Endothelial cell of umbilical vein (primary cell): ENCODE measurements at regions not wholly inside any gene's neighbourhood (a gene's known extent, or its start where the extent isn't known, plus 50 kb on each side); places are given as distances from the start of the nearest gene placed in this dataset.

ENCODE experiments used
- BruUV-seq: library from RNA; stranded (reverse); fragments of 400-500 nt; replicated peaks from 2 replicates; lab custom pipeline; 2021; lab: Mats Ljungman, UMichigan
- CTCF ChIA-PET: fragments of 300-600, 350-600 bp; sonication (Branson Sonifier 250); formaldehyde crosslinking; loops from one replicate; lab custom pipeline; 2021; ENCODE audit warnings: antibody characterized with exemption, inconsistent platforms; lab: Charles Lee
- POLR2A ChIA-PET: fragments of 300-600, 350-600 bp; sonication (Branson Sonifier 250); formaldehyde crosslinking; loops from one replicate; lab custom pipeline; 2021; ENCODE audit warnings: antibody characterized with exemption, inconsistent platforms; lab: Charles Lee
- DNase-seq: peaks from one replicate; pipeline ENCODE4 v3.0.0-alpha.2; 2011; ENCODE audit warnings: low read depth, low spot score
- FAIRE-seq: peaks from 2 replicates; lab custom pipeline; 2011; peaks lifted over from hg19 to GRCh38; lab: Jason Lieb, UNC
- H2AFZ ChIP-seq: 2 replicates; pipeline ENCODE4 v1.6.0; 2012; ENCODE audit warnings: low read depth, low read length, control low read depth, inconsistent platforms
- H3K27ac ChIP-seq: 2 replicates; pipeline ENCODE4 v1.5.1; 2011; ENCODE audit warnings: low read depth, mild to moderate bottlenecking, control low read depth, low read length, moderate library complexity; ENCODE audit not compliant: insufficient read depth
- H3K27me3 ChIP-seq, 2 experiments: 2 replicates each; pipeline versions ENCODE4 v1.6.0 to v1.6.1; 2011; ENCODE audit warnings: low read length in 2 of 2, mixed read lengths in 1 of 2; ENCODE audit not compliant: control insufficient read depth in 2 of 2, insufficient read depth in 2 of 2
- H3K36me3 ChIP-seq, 2 experiments: 2 replicates in 1 of 2; 3 replicates in 1 of 2; pipeline ENCODE4 v1.5.1; 2011; ENCODE audit warnings: low read length in 2 of 2, mild to moderate bottlenecking in 1 of 2, moderate library complexity in 1 of 2; ENCODE audit not compliant: control insufficient read depth in 2 of 2, insufficient read depth in 2 of 2; ENCODE audit errors: extremely low read depth in 1 of 2
- H3K4me1 ChIP-seq: 3 replicates; pipeline ENCODE4 v1.5.1; 2011; ENCODE audit warnings: mild to moderate bottlenecking, low read length; ENCODE audit not compliant: control insufficient read depth, insufficient read depth; ENCODE audit errors: extremely low read depth
- H3K4me2 ChIP-seq: 2 replicates; pipeline ENCODE4 v1.6.1; 2011; ENCODE audit warnings: low read length, control low read depth, mixed read lengths; ENCODE audit not compliant: insufficient read depth
- H3K4me3 ChIP-seq, 3 experiments: fragments of 200-600 bp in 1 of 3; sonication (generic), shearing (Covaris generic) in 1 of 3; replicated peaks in 1 of 3; 2 replicates each; pipeline ENCODE4 v1.5.1; 2011 to 2016; ENCODE audit warnings: control low read depth in 3 of 3, low read length in 3 of 3, mild to moderate bottlenecking in 2 of 3, inconsistent platforms in 1 of 3, low read depth in 1 of 3, moderate library complexity in 1 of 3; ENCODE audit not compliant: insufficient read depth in 1 of 3
- H3K79me2 ChIP-seq: 2 replicates; pipeline ENCODE4 v1.6.0; 2012; ENCODE audit warnings: low read length, inconsistent platforms; ENCODE audit not compliant: control insufficient read depth, insufficient read depth
- H3K9ac ChIP-seq: replicated peaks from 2 replicates; pipeline ENCODE3; 2011; ENCODE audit warnings: low read length, control low read depth; ENCODE audit not compliant: insufficient read depth; ENCODE audit errors: extremely low read depth
- H3K9me1 ChIP-seq: replicated peaks from 3 replicates; pipeline ENCODE4 v1.6.0; 2011; ENCODE audit warnings: mild to moderate bottlenecking, low read length; ENCODE audit not compliant: control insufficient read depth, insufficient read depth; ENCODE audit errors: extremely low read depth
- H3K9me3 ChIP-seq: replicated peaks from 2 replicates; pipeline ENCODE4 v1.5.1; 2012; ENCODE audit warnings: low read length, inconsistent platforms; ENCODE audit not compliant: control insufficient read depth, insufficient read depth
- H4K20me1 ChIP-seq: replicated peaks from 2 replicates; pipeline ENCODE3; 2011; ENCODE audit warnings: mild to moderate bottlenecking, low read length; ENCODE audit not compliant: control insufficient read depth, insufficient read depth; ENCODE audit errors: extremely low read depth
- EZH2 ChIP-seq: IDR thresholded peaks from 2 replicates; pipeline ENCODE4 v1.6.1; 2012; ENCODE audit warnings: borderline replicate concordance, low read depth, mild to moderate bottlenecking, moderate library complexity, low read length, inconsistent platforms; ENCODE audit not compliant: severe bottlenecking
- FOS ChIP-seq: IDR thresholded peaks from 2 replicates; pipeline ENCODE4 v1.6.1; 2011; ENCODE audit warnings: mild to moderate bottlenecking, low read length, moderate library complexity, borderline replicate concordance; ENCODE audit not compliant: insufficient read depth
- GATA2 ChIP-seq: IDR thresholded peaks from 2 replicates; pipeline ENCODE4 v1.7.0; 2011; ENCODE audit warnings: low read depth, mild to moderate bottlenecking, moderate library complexity, mixed read lengths, low read length; ENCODE audit not compliant: insufficient read length, insufficient read depth
- JUN ChIP-seq: IDR thresholded peaks from 2 replicates; pipeline ENCODE4 v1.6.1; 2011; ENCODE audit warnings: borderline replicate concordance, low read depth; ENCODE audit not compliant: insufficient read length, insufficient read depth
- MAX ChIP-seq: IDR thresholded peaks from 2 replicates; pipeline ENCODE4 v1.6.1; 2011; ENCODE audit not compliant: insufficient read depth, insufficient read length
- MYC ChIP-seq: IDR thresholded peaks from one replicate; pipeline ENCODE4 v1.6.1; 2011; ENCODE audit warnings: mild to moderate bottlenecking, low read depth, low read length
- POLR2A ChIP-seq: IDR thresholded peaks from 2 replicates; pipeline ENCODE4 v1.6.1; 2012; ENCODE audit warnings: low read depth, mild to moderate bottlenecking, control low read depth, low read length
- POLR2AphosphoS5 ChIP-seq: IDR thresholded peaks from 2 replicates; pipeline ENCODE4 v1.6.1; 2012; ENCODE audit warnings: low read depth, mild to moderate bottlenecking, control low read depth, low read length, moderate library complexity; ENCODE audit not compliant: insufficient read depth
- dilution Hi-C: fragments of 300-500 bp; cut with MboI; formaldehyde crosslinking; loops from one replicate; pipeline ENCODE4 v1.15.0; 2019; ENCODE audit warnings: low sequenced_read_pairs; ENCODE audit not compliant: extremely low pct_ligation_motif_present
- intact Hi-C: fragments of 100-400 bp; cut with micrococcal nuclease; formaldehyde crosslinking; loops from one replicate; pipeline ENCODE4 v1.10.0; 2022
- TF ChIP-seq, protein P1 (sequence below), 2 donors: IDR thresholded peaks; 1 replicate in 1 of 2; 2 replicates in 1 of 2; pipeline ENCODE4 v1.5.1; 2011; ENCODE audit warnings: low read length in 2 of 2, mild to moderate bottlenecking in 2 of 2, moderate library complexity in 2 of 2, control low read depth in 1 of 2, inconsistent platforms in 1 of 2, low read depth in 1 of 2; ENCODE audit not compliant: insufficient read depth in 1 of 2; ENCODE audit errors: extremely low read depth in 1 of 2

- intact Hi-C loops = loop anchor here (2.0 kb wide), 2 partner anchors 81 to 147 kb away; no protein-coding TSS in a partner anchor
- no peaks in the 10 kb centered on the region for H3K36me3 ChIP-seq
- FAIRE-seq (no peak), DNase-seq (peak; percentile 55)
- peak overlapping the region; percentile 81 for H3K4me2 ChIP-seq
- H3K9me1 ChIP-seq = no peaks in the 10 kb centered on the region
- CTCF ChIA-PET = interaction anchor here (1.0 kb wide), 1 partner anchor 29 kb away, joined by 3 read pairs; no protein-coding TSS in a partner anchor
- no TSS peak for BruUV-seq
- TF ChIP-seq FOS = peak; percentile 54
- no peak for TF ChIP-seq MYC
- TF ChIP-seq EZH2 = no peak
- TF ChIP-seq, protein P1, sequence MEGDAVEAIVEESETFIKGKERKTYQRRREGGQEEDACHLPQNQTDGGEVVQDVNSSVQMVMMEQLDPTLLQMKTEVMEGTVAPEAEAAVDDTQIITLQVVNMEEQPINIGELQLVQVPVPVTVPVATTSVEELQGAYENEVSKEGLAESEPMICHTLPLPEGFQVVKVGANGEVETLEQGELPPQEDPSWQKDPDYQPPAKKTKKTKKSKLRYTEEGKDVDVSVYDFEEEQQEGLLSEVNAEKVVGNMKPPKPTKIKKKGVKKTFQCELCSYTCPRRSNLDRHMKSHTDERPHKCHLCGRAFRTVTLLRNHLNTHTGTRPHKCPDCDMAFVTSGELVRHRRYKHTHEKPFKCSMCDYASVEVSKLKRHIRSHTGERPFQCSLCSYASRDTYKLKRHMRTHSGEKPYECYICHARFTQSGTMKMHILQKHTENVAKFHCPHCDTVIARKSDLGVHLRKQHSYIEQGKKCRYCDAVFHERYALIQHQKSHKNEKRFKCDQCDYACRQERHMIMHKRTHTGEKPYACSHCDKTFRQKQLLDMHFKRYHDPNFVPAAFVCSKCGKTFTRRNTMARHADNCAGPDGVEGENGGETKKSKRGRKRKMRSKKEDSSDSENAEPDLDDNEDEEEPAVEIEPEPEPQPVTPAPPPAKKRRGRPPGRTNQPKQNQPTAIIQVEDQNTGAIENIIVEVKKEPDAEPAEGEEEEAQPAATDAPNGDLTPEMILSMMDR (IDR thresholded peaks at IDR 0.05; ENCODE audit: extremely low read depth in 1 of 2, insufficient read depth in 1 of 2, low read depth in 1 of 2, low read length in 2 of 2) = no peak
- no peak for TF ChIP-seq GATA2
- no peak for TF ChIP-seq POLR2A
- TF ChIP-seq MAX = no peak
- TF ChIP-seq POLR2AphosphoS5 = no peak
- peak; percentile 67 for TF ChIP-seq JUN
- no peak overlapping the region for H2AFZ ChIP-seq
- dilution Hi-C loops = no loop called here
- H3K9ac ChIP-seq = peak overlapping the region; percentile 30
- H3K27ac ChIP-seq = peak overlapping the region; percentile 49
- no peaks in the 10 kb centered on the region for H3K27me3 ChIP-seq
- no peaks in the 10 kb centered on the region for H3K9me3 ChIP-seq
- no peaks in the 10 kb centered on the region for H4K20me1 ChIP-seq
- no peaks in the 10 kb centered on the region for H3K79me2 ChIP-seq
- POLR2A ChIA-PET = no interaction called here
- no peak overlapping the region for H3K4me3 ChIP-seq
- peaks cover 13% of the 10 kb centered on the region for H3K4me1 ChIP-seq
These were observed 73.6 kb downstream of the ZNF281 start for GRCh38 chr1:200336101-200336845.
